Psoas muscle (tissue), 7 donors: ENCODE measurements at regions not wholly inside any gene's neighbourhood (a gene's known extent, or its start where the extent isn't known, plus 50 kb on each side); places are given as distances from the start of the nearest gene placed in this dataset.

Experiments used
- ATAC-seq, 4 donors: fragments of 200-7000 bp; cut with Tn5 transposase; one replicate each; pipeline ENCODE4 v1.9.1; 2020; ENCODE audit warnings: moderate library complexity in 3 of 4, mild to moderate bottlenecking in 2 of 4
- DNase-seq, 2 donors: peaks; one replicate each; pipeline ENCODE4 v3.0.0-alpha.2; 2020
- H3K27ac ChIP-seq: fragments of 200-600 bp; one replicate; pipeline ENCODE4 v1.8.0; 2022
- H3K27me3 ChIP-seq, 3 donors: fragments of 200-600 bp in 1 of 3; one replicate each; pipeline versions ENCODE4 v1.6.1 to v1.8.0; 2013 to 2022; ENCODE audit warnings: low read length in 2 of 3, mild to moderate bottlenecking in 2 of 3, moderate library complexity in 1 of 3; ENCODE audit not compliant: insufficient read depth in 3 of 3
- H3K36me3 ChIP-seq, 2 donors: fragments of 200-600 bp in 1 of 2; one replicate each; pipeline versions ENCODE4 v1.6.1 to v1.8.0; 2013 to 2022; ENCODE audit warnings: low read depth in 1 of 2, mild to moderate bottlenecking in 1 of 2, moderate library complexity in 1 of 2; ENCODE audit not compliant: insufficient read depth in 1 of 2
- H3K4me1 ChIP-seq: fragments of 200-600 bp; one replicate; pipeline ENCODE4 v1.8.0; 2022
- H3K4me3 ChIP-seq: fragments of 200-600 bp; one replicate; pipeline ENCODE4 v1.8.0; 2022; ENCODE audit warnings: mild to moderate bottlenecking
- H3K9me3 ChIP-seq: fragments of 200-600 bp; one replicate; pipeline ENCODE4 v1.8.0; 2022
- WGBS, 3 donors: extraction: QIAGEN DNeasy Blood & Tissue Kit; methylation state at CpG; one replicate each; pipeline versions ENCODE4 v1.1.6 to v1.1.7; 2013; 5-methylcytosine and 5-hydroxymethylcytosine counted together
- intact Hi-C, 2 donors: fragments of 100-400 bp; cut with DNase I; formaldehyde crosslinking; loops; one replicate each; pipeline versions ENCODE4 v1.11.0 to v1.14.2; 2022
- TF ChIP-seq, protein P1 (sequence below): fragments of 200-600 bp; IDR thresholded peaks from one replicate; pipeline ENCODE4 v1.8.0; 2022; ENCODE audit warnings: antibody characterized with exemption
- donor health status: healthy with polysubstance abuse.
- donor health status: DM: no; HTN: no; CAD: no; lungs with moderate emphysema.
- donor health status: Bipolar disorder and iron deficiency.
- donor health status: healthy.
- donor health status: DM: yes; HTN: yes; CAD: no.
- donor health status: DM: no; HTN: no; CAD: no.
- donor health status: DM: yes; HTN: yes; CAD: no.

DNA sequence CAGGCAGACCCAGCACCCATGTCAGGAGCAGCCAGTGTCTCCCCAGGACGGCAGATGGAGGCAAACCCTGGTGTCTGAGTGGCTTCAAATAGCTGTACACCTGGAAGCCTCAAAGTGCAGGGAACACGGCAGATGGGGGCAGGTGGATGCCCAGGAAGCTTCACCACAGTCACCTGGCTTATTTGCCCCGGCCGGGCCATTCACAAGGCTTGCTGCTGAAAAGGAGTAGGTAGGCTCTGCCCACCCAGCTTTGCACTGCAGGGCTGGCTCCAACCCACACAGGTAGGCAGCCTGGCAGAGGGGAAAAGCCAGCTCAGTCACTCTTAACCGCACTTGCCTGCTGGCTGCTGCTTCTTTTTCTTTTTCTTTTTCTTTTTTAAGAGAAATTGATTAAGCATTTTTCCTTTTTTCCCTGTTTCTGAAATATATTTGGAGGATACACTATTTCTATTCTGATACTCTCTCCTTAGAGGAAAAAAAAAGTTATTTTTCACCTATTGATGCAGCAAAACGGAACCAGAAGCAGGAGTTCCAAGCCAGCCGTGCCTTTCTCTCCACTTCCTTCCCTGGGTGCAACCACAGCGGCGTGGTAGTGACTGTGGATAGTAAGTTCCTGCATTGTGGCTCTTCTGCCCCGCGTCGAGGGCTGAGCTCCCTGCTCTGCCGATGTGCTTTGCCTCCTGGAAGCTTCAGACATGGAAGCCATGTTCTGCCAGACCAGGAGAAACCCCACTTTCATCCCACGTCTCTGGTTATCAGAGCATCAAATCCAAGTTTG, 118.3 kb downstream of the KLF6 start:
- H3K4me3 ChIP-seq: no peak overlapping the region
- H3K9me3 ChIP-seq: no peaks in the 10 kb centered on the region
- no peaks in the 10 kb centered on the region for H3K4me1 ChIP-seq
- 76 to 79% (median 79%) methylated on average over 14 of the region's 14 CpGs for WGBS, 3 donors
- intact Hi-C loops: no loop called here
- H3K27me3 ChIP-seq: no peaks in the 10 kb centered on the region
- H3K36me3 ChIP-seq: no peaks in the 10 kb centered on the region
- ATAC-seq: no peak
- no peak for DNase-seq
- H3K27ac ChIP-seq: no peak overlapping the region
- TF ChIP-seq, protein P1, sequence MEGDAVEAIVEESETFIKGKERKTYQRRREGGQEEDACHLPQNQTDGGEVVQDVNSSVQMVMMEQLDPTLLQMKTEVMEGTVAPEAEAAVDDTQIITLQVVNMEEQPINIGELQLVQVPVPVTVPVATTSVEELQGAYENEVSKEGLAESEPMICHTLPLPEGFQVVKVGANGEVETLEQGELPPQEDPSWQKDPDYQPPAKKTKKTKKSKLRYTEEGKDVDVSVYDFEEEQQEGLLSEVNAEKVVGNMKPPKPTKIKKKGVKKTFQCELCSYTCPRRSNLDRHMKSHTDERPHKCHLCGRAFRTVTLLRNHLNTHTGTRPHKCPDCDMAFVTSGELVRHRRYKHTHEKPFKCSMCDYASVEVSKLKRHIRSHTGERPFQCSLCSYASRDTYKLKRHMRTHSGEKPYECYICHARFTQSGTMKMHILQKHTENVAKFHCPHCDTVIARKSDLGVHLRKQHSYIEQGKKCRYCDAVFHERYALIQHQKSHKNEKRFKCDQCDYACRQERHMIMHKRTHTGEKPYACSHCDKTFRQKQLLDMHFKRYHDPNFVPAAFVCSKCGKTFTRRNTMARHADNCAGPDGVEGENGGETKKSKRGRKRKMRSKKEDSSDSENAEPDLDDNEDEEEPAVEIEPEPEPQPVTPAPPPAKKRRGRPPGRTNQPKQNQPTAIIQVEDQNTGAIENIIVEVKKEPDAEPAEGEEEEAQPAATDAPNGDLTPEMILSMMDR: no peak

DNA sequence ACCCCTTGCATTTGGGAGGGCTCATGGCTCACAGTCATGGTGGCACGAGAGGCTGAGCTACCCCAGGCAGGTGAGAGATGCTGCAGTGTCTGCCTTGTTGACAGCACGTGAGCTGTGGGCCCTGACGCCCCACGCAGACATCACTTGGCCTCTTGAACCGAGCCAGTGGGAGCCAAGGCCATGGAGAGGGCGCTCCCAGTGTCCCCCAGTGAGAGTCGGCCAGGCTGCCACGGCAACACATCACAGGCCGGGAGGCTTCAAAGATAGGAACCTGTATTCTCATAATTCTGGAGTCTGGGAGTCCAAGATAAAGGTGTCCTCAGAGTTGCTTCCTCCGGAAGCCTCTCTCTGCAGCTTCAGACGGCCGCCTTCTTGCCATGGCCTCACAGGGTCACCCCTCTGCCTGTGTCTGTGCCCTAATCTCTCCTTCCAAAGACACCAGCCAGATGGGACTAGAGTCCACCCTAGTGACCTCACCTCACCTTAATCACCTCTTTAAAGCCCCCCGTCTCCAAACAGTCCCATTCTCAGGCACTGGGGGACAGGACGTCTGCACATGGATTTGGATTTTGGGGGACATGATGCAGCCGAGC, 119.6 kb downstream of the KLF6 start:
- no peaks in the 10 kb centered on the region for H3K4me1 ChIP-seq
- WGBS, 3 donors: 86 to 89% (median 88%) methylated on average over 15 of the region's 15 CpGs
- DNase-seq (no peak), ATAC-seq (no peak)
- H3K4me3 ChIP-seq: no peak overlapping the region
- intact Hi-C loops: no loop called here
- no peaks in the 10 kb centered on the region for H3K9me3 ChIP-seq
- H3K27ac ChIP-seq: no peak overlapping the region
- no peaks in the 10 kb centered on the region for H3K27me3 ChIP-seq
- no peaks in the 10 kb centered on the region for H3K36me3 ChIP-seq
- TF ChIP-seq, protein P1: no peak

DNA sequence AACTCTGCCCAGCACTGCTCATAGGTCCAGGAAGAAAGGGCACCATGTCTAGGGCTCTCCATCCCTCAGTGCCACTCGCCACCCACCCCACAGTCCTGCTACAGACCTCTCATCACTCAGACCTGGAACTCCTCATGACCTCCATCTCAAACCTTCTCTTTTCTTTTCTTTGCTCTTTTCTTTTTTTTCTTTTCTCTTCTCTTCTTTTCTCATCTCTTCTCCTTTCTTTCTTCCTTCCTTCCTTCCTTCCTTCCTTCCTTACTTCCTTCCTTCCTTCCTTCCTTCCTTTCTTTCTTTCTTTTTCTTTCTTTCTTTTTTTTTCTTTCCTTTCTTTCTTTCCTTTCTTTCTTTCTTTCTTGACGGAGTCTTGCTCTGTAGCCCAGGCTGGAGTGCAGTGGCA, 122.2 kb downstream of the KLF6 start:
- TF ChIP-seq, protein P1: no peak
- ATAC-seq (no peak), DNase-seq (no peak)
- Histone ChIP-seq H3K27me3 (no peaks in the 10 kb centered on the region), H3K9me3 (no peaks in the 10 kb centered on the region), H3K4me1 (no peaks in the 10 kb centered on the region), H3K36me3 (no peaks in the 10 kb centered on the region), H3K4me3 (no peak overlapping the region), H3K27ac (no peak overlapping the region)
- intact Hi-C loops: no loop called here
- 90 to 99% (median 97%) methylated on average over 2 of the region's 2 CpGs for WGBS, 3 donors

DNA sequence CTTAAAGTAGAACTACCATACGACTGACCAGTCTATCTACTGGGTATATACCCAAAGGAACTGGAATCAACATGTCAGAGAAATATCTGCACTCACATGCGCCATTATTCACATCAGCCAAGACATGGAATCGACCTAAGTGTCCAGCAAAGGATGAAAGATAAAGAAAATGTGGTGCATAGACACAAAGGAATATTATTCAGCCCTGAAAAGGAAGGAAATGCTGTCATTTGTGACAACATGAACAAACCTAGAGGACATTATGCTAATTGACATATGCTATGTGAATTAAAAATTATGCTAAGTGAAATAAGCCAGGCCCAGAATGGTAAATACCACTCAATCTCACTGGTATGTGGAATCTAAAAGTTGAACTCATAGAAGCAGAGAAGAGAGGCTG, 123.7 kb downstream of the KLF6 start:
- TF ChIP-seq, protein P1: no peak
- intact Hi-C loops: no loop called here

More for the DNA sequence above, 123.7 kb downstream of the KLF6 start:
- no peak for ATAC-seq
- H3K9me3 ChIP-seq: no peaks in the 10 kb centered on the region
- H3K36me3 ChIP-seq: no peaks in the 10 kb centered on the region
- WGBS, 3 donors: 92 to 99% (median 96%) methylated on average over 3 of the region's 3 CpGs
- no peak overlapping the region for H3K27ac ChIP-seq
- DNase-seq: no peak
- no peak overlapping the region for H3K4me3 ChIP-seq
- H3K4me1 ChIP-seq: no peaks in the 10 kb centered on the region
- no peaks in the 10 kb centered on the region for H3K27me3 ChIP-seq
